A549 (cell line): ENCODE measurements at regions not wholly inside any gene's neighbourhood (a gene's known extent, or its start where the extent isn't known, plus 50 kb on each side); places are given as distances from the start of the nearest gene placed in this dataset.
A peak's percentile ranks its signal among the peaks of the same experiment; 100 is the strongest.

Source experiments
- ATAC-seq, 2 experiments: fragments of 200-7000 bp in 1 of 2; fragments of >200 bp in 1 of 2; cut with Nextera tagmentation in 1 of 2; cut with Tn5 transposase in 1 of 2; 3 replicates each; pipeline versions ENCODE4 v1.8.0 to v1.9.1; 2018 to 2020; ENCODE audit warnings: mild to moderate bottlenecking in 1 of 2, moderate library complexity in 1 of 2
- CTCF ChIA-PET: fragments of 300-600 bp; sonication (Branson Sonifier 250); formaldehyde crosslinking; extraction: SDS; loops from one replicate; lab custom pipeline; 2021; ENCODE audit warnings: antibody characterized with exemption, inconsistent platforms; lab: Yijun Ruan, JAX
- POLR2A ChIA-PET: fragments of 350-600 bp; formaldehyde crosslinking; extraction: SDS; loops from one replicate; lab custom pipeline; 2021; ENCODE audit warnings: antibody characterized with exemption, inconsistent platforms; lab: Yijun Ruan, JAX
- DNase-seq, 2 experiments: peaks; one replicate each; pipeline versions ENCODE4 v3.0.0 to v3.0.0-alpha.2; 2011 to 2016; ENCODE audit warnings: low read depth in 1 of 2, low spot score in 1 of 2
- FAIRE-seq: peaks from 2 replicates; lab custom pipeline; 2011; peaks lifted over from hg19 to GRCh38; lab: Jason Lieb, UNC
- H3K27ac ChIP-seq, 2 experiments: fragments of >200 bp; sonication (Bioruptor Twin); formaldehyde crosslinking; 3 replicates each; pipeline ENCODE4 v1.5.1; 2016 to 2017
- H3K4me1 ChIP-seq: fragments of >200 bp; sonication (Bioruptor Twin); formaldehyde crosslinking; 3 replicates; pipeline ENCODE4 v1.6.1; 2016
- H3K4me2 ChIP-seq: fragments of >200 bp; sonication (Bioruptor Twin); formaldehyde crosslinking; 3 replicates; pipeline ENCODE4 v1.6.1; 2016
- H3K4me3 ChIP-seq: fragments of >200 bp; sonication (Bioruptor Twin); formaldehyde crosslinking; 3 replicates; pipeline ENCODE4 v1.5.1; 2016
- H3K9me3 ChIP-seq: fragments of >200 bp; sonication (Bioruptor Twin); formaldehyde crosslinking; 3 replicates; pipeline ENCODE4 v1.6.1; 2016
- CHD2 ChIP-seq: fragments of 150-350 bp; IDR thresholded peaks from 2 replicates; pipeline ENCODE4 v1.6.1; 2014; ENCODE audit warnings: low read length; ENCODE audit not compliant: partially characterized antibody
- CHD4 ChIP-seq: fragments of 200-600 bp; sonication (generic); IDR thresholded peaks from 2 replicates; pipeline ENCODE4 v1.6.1; 2016; ENCODE audit warnings: antibody characterized with exemption, mild to moderate bottlenecking, borderline replicate concordance
- CTCF ChIP-seq: fragments of >200 bp; sonication (Bioruptor Twin); formaldehyde crosslinking; IDR thresholded peaks from 3 replicates; pipeline ENCODE4 v1.5.1; 2016
- E2F6 ChIP-seq: IDR thresholded peaks from 2 replicates; pipeline ENCODE4 v1.6.1; 2012; ENCODE audit warnings: low read depth, borderline replicate concordance
- ELK1 ChIP-seq: fragments of 150-350 bp; IDR thresholded peaks from 2 replicates; pipeline ENCODE4 v1.6.1; 2014; ENCODE audit warnings: low read depth, mild to moderate bottlenecking, low read length
- GATA3 ChIP-seq: IDR thresholded peaks from 2 replicates; pipeline ENCODE4 v1.6.1; 2012; ENCODE audit warnings: borderline replicate concordance
- HDAC2 ChIP-seq: fragments of 200-600 bp; sonication (generic); IDR thresholded peaks from 2 replicates; pipeline ENCODE4 v1.6.1; 2016
- HES2 ChIP-seq: fragments of >200 bp; sonication (Bioruptor Twin); formaldehyde crosslinking; IDR thresholded peaks from 2 replicates; pipeline ENCODE4 v1.6.1; 2016
- HMGXB4 ChIP-seq: fragments of 250-450 bp; sonication (Bioruptor Pico); IDR thresholded peaks from 2 replicates; pipeline ENCODE4 v1.5.0; 2021; ENCODE audit warnings: mild to moderate bottlenecking, moderate library complexity, borderline replicate concordance
- HOXB13 ChIP-seq: fragments of 250-450 bp; sonication (Bioruptor Pico); IDR thresholded peaks from 2 replicates; pipeline ENCODE4 v1.5.0; 2020; ENCODE audit warnings: low read depth, mild to moderate bottlenecking, moderate library complexity
- JUNB ChIP-seq: fragments of >200 bp; sonication (Bioruptor Twin); formaldehyde crosslinking; IDR thresholded peaks from 2 replicates; pipeline ENCODE4 v1.6.1; 2016
- MAFK ChIP-seq: fragments of 450-650 bp; IDR thresholded peaks from 2 replicates; pipeline ENCODE4 v1.6.1; 2014; ENCODE audit not compliant: partially characterized antibody
- MAX ChIP-seq: IDR thresholded peaks from 2 replicates; pipeline ENCODE4 v1.6.1; 2012
- PHF8 ChIP-seq: fragments of 200-600 bp; sonication (generic); IDR thresholded peaks from 2 replicates; pipeline ENCODE4 v1.6.1; 2016; ENCODE audit warnings: low read depth, mild to moderate bottlenecking, antibody characterized with exemption, moderate library complexity, borderline replicate concordance
- RARB ChIP-seq: fragments of 250-450 bp; sonication (Bioruptor Pico); IDR thresholded peaks from 2 replicates; pipeline ENCODE4 v1.8.0; 2021; ENCODE audit warnings: mild to moderate bottlenecking, moderate library complexity
- REST ChIP-seq: fragments of 200-600 bp; sonication (generic); IDR thresholded peaks from 2 replicates; pipeline ENCODE4 v1.6.1; 2016; ENCODE audit warnings: antibody characterized with exemption, mild to moderate bottlenecking, moderate library complexity
- RNF2 ChIP-seq: fragments of 200-600 bp; sonication (generic); IDR thresholded peaks from 2 replicates; pipeline ENCODE4 v1.6.1; 2016; ENCODE audit warnings: low read depth, mild to moderate bottlenecking, antibody characterized with exemption, moderate library complexity, borderline replicate concordance
- TFCP2L1 ChIP-seq: fragments of 250-450 bp; sonication (Bioruptor Pico); IDR thresholded peaks from 2 replicates; pipeline ENCODE4 v1.5.0; 2021; ENCODE audit warnings: mild to moderate bottlenecking
- ZNF302 ChIP-seq: fragments of 250-450 bp; sonication (Bioruptor Pico); IDR thresholded peaks from 2 replicates; pipeline ENCODE4 v1.9.0; 2021; ENCODE audit warnings: inconsistent platforms, mild to moderate bottlenecking, moderate library complexity
- WGBS: methylation state at CpG from one replicate; pipeline ENCODE4 v1.1.6; 2017; ENCODE audit errors: missing lambda C conversion rate; 5-methylcytosine and 5-hydroxymethylcytosine counted together

GRCh38 chr15:93382200-93382820 lies 293.3 kb upstream of the RGMA start:
- ATAC-seq (no peak), DNase-seq (no peak), FAIRE-seq (no peak)
- POLR2A ChIA-PET, result no interaction called here
- Histone ChIP-seq H3K4me1 (no peaks in the 10 kb centered on the region), H3K4me2 (no peak overlapping the region), H3K27ac (no peak overlapping the region), H3K4me3 (no peak overlapping the region), H3K9me3 (no peaks in the 10 kb centered on the region)
- TF ChIP-seq PHF8 (no peak), HES2 (no peak), HMGXB4 (no peak), RNF2 (no peak), CHD2 (no peak), HDAC2 (no peak), MAFK (peak; percentile 41)
- 2% methylated on average over 9 of the region's 9 CpGs for WGBS
- CTCF ChIA-PET, result interaction anchor here (1.3 kb wide), 1 partner anchor 12 kb away, joined by 4 read pairs; no protein-coding TSS in a partner anchor

- CTCF ChIA-PET, result interaction anchor here (2.4 kb wide), 1 partner anchor 11 kb away, joined by 7 read pairs; no protein-coding TSS in a partner anchor
- ATAC-seq, result no peak
- WGBS, result 37% methylated on average over 8 of the region's 8 CpGs
- POLR2A ChIA-PET, result no interaction called here
- H3K4me3 ChIP-seq, result no peak overlapping the region
- no peaks in the 10 kb centered on the region for H3K9me3 ChIP-seq
- no peak for DNase-seq
- H3K27ac ChIP-seq, result no peak overlapping the region
- no peaks in the 10 kb centered on the region for H3K4me1 ChIP-seq
- FAIRE-seq, result no peak
- H3K4me2 ChIP-seq, result no peak overlapping the region
- TF ChIP-seq JUNB (no peak), ELK1 (no peak), REST (no peak), ZNF302 (CRISPR knock-in tag) (no peak), E2F6 (no peak), RARB (CRISPR knock-in tag) (no peak), CTCF (no peak), CHD4 (no peak), TFCP2L1 (CRISPR knock-in tag) (no peak), GATA3 (no peak), MAFK (no peak), HOXB13 (no peak), HMGXB4 (no peak), MAX (no peak)
Measured at GRCh38 chr15:93378558-93378957, 289.5 kb upstream of the RGMA start.
